ENCODE measurements at regions not wholly inside any gene's neighbourhood (a gene's known extent, or its start where the extent isn't known, plus 50 kb on each side); places are given as distances from the start of the nearest gene placed in this dataset.

GRCh38 chr5:1974081-1974480, 91.4 kb upstream of the IRX4 start:
- no TSS peak for BruUV-seq (replicated peaks)

More at GRCh38 chr5:1974081-1974480, 91.4 kb upstream of the IRX4 start:
- H3K27ac ChIP-seq (ENCODE audit: insufficient read depth, low read depth, low read length) = no peak overlapping the region
- FAIRE-seq (no peak), DNase-seq (ENCODE audit: low read depth, low spot score) (no peak)
- no peak overlapping the region for H2AFZ ChIP-seq (ENCODE audit: low read depth, low read length)
- CTCF ChIA-PET = no interaction called here
- H4K20me1 ChIP-seq (replicated peaks; ENCODE audit: control insufficient read depth, extremely low read depth, insufficient read depth, low read length) = no peaks in the 10 kb centered on the region
- H3K4me2 ChIP-seq (ENCODE audit: insufficient read depth, low read length) = no peak overlapping the region
- TF ChIP-seq JUN (IDR thresholded peaks at IDR 0.05; ENCODE audit: borderline replicate concordance, insufficient read depth, insufficient read length, low read depth) (no peak), EZH2 (IDR thresholded peaks at IDR 0.05; ENCODE audit: borderline replicate concordance, low read depth, low read length, severe bottlenecking) (no peak), GATA2 (IDR thresholded peaks at IDR 0.05; ENCODE audit: insufficient read depth, insufficient read length, low read depth, low read length) (no peak), POLR2A (IDR thresholded peaks at IDR 0.05; ENCODE audit: low read depth, low read length) (no peak), POLR2AphosphoS5 (IDR thresholded peaks at IDR 0.05; ENCODE audit: insufficient read depth, low read depth, low read length) (no peak), CTCF (IDR thresholded peaks at IDR 0.05; ENCODE audit: extremely low read depth in 1 of 2, insufficient read depth in 1 of 2, low read depth in 1 of 2, low read length in 2 of 2) (no peak), FOS (IDR thresholded peaks at IDR 0.05; ENCODE audit: borderline replicate concordance, insufficient read depth, low read length) (no peak), MYC (IDR thresholded peaks at IDR 0.05; ENCODE audit: low read depth, low read length) (no peak), MAX (IDR thresholded peaks at IDR 0.05; ENCODE audit: insufficient read depth, insufficient read length) (no peak)
- no peak overlapping the region for H3K4me3 ChIP-seq (replicated peaks in 1 of 3; ENCODE audit: insufficient read depth in 1 of 3, low read depth in 1 of 3, low read length in 3 of 3)
- no peaks in the 10 kb centered on the region for H3K79me2 ChIP-seq (ENCODE audit: control insufficient read depth, insufficient read depth, low read length)
- intact Hi-C loops (cut with micrococcal nuclease) (no loop called here), dilution Hi-C loops (cut with MboI; ENCODE audit: extremely low pct_ligation_motif_present, low sequenced_read_pairs) (no loop called here)
- no peaks in the 10 kb centered on the region for H3K36me3 ChIP-seq (ENCODE audit: control insufficient read depth in 2 of 2, extremely low read depth in 1 of 2, insufficient read depth in 2 of 2, low read length in 2 of 2)
- H3K27me3 ChIP-seq (ENCODE audit: control insufficient read depth in 2 of 2, insufficient read depth in 2 of 2, low read length in 2 of 2) = no peaks in the 10 kb centered on the region
- no peak overlapping the region for H3K9ac ChIP-seq (replicated peaks; ENCODE audit: extremely low read depth, insufficient read depth, low read length)
- H3K4me1 ChIP-seq (ENCODE audit: control insufficient read depth, extremely low read depth, insufficient read depth, low read length) = no peaks in the 10 kb centered on the region
- H3K9me1 ChIP-seq (replicated peaks; ENCODE audit: control insufficient read depth, extremely low read depth, insufficient read depth, low read length) = no peaks in the 10 kb centered on the region
- POLR2A ChIA-PET = no interaction called here
- H3K9me3 ChIP-seq (replicated peaks; ENCODE audit: control insufficient read depth, insufficient read depth, low read length) = no peaks in the 10 kb centered on the region

Data from endothelial cell of umbilical vein (primary cell).